CD8-positive, alpha-beta memory T cell (primary cell): ENCODE measurements at regions not wholly inside any gene's neighbourhood (a gene's known extent, or its start where the extent isn't known, plus 50 kb on each side); places are given as distances from the start of the nearest gene placed in this dataset.

Source experiments
- CTCF ChIA-PET: fragments of 350-600 bp; sonication (Branson Sonifier 250); formaldehyde crosslinking; loops from one replicate; lab custom pipeline; 2021; ENCODE audit warnings: antibody characterized with exemption; lab: Charles Lee
- POLR2A ChIA-PET: fragments of 350-600 bp; sonication (Branson Sonifier 250); formaldehyde crosslinking; loops from one replicate; lab custom pipeline; 2021; ENCODE audit warnings: antibody characterized with exemption; lab: Charles Lee
- DNase-seq, 5 donors: peaks; one replicate each; pipeline versions ENCODE4 v3.0.0 to v3.0.0-alpha.2; 2020 to 2022; ENCODE audit warnings: mixed read lengths in 1 of 5
- H3K27ac ChIP-seq: one replicate; pipeline ENCODE4 v1.7.0; 2013; ENCODE audit warnings: low read depth, mild to moderate bottlenecking, low read length, moderate library complexity
- H3K27me3 ChIP-seq: 2 replicates; pipeline ENCODE4 v1.7.0; 2013; ENCODE audit warnings: low read length, mild to moderate bottlenecking; ENCODE audit not compliant: insufficient read depth, poor library complexity, severe bottlenecking
- H3K36me3 ChIP-seq: 2 replicates; pipeline ENCODE4 v1.7.0; 2013; ENCODE audit warnings: mild to moderate bottlenecking, low read length, moderate library complexity; ENCODE audit not compliant: insufficient read depth
- H3K4me1 ChIP-seq: 2 replicates; pipeline ENCODE4 v1.7.0; 2013; ENCODE audit warnings: mild to moderate bottlenecking, low read length, moderate library complexity; ENCODE audit not compliant: insufficient read depth
- H3K4me3 ChIP-seq: 2 replicates; pipeline ENCODE4 v1.7.0; 2013; ENCODE audit warnings: mild to moderate bottlenecking, low read length
- H3K9me3 ChIP-seq: 2 replicates; pipeline ENCODE4 v1.7.0; 2013; ENCODE audit warnings: mild to moderate bottlenecking, low read length
- H3K27ac Mint-ChIP-seq, 8 donors: one replicate each; pipeline ENCODE4 v1.8.0; 2020 to 2021; ENCODE audit warnings: mixed read lengths in 8 of 8, mild to moderate bottlenecking in 6 of 8, inconsistent platforms in 3 of 8, moderate library complexity in 3 of 8
- H3K27me3 Mint-ChIP-seq, 2 donors: one replicate each; pipeline ENCODE4 v1.8.0; 2020 to 2021; ENCODE audit warnings: mixed read lengths in 2 of 2, mild to moderate bottlenecking in 1 of 2, moderate library complexity in 1 of 2
- H3K36me3 Mint-ChIP-seq, 3 donors: one replicate each; pipeline ENCODE4 v1.8.0; 2020 to 2021; ENCODE audit warnings: mixed read lengths in 3 of 3, inconsistent platforms in 1 of 3, mild to moderate bottlenecking in 1 of 3
- H3K4me1 Mint-ChIP-seq, 3 donors: one replicate each; pipeline ENCODE4 v1.8.0; 2020 to 2021; ENCODE audit warnings: mixed read lengths in 3 of 3, inconsistent platforms in 1 of 3, mild to moderate bottlenecking in 1 of 3
- H3K4me3 Mint-ChIP-seq, 7 donors: one replicate each; pipeline ENCODE4 v1.8.0; 2020 to 2021; ENCODE audit warnings: mixed read lengths in 7 of 7, mild to moderate bottlenecking in 6 of 7, moderate library complexity in 4 of 7, inconsistent platforms in 2 of 7
- H3K9me3 Mint-ChIP-seq, 5 donors: one replicate each; pipeline ENCODE4 v1.8.0; 2020 to 2022; ENCODE audit warnings: mixed read lengths in 5 of 5, mild to moderate bottlenecking in 3 of 5, moderate library complexity in 2 of 5, inconsistent platforms in 1 of 5

DNA sequence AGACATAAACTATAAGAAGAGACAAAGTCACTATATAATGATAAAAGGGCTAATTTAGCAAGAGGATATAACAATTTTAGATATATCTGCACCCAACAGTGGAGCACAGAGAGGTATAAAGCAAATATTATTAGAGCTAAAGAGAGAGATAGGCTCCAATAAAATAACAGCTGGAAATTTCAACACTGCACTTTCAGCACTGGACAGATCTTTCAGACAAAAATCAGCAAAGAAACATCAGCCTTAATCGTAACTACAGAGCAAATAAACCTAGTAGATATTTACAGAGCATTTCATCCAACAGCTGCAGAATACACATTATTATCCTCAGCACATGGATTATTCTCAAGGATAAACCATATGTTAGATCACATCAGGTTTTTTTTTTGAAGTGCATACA is 642.9 kb downstream of the AMY1C start:
- ChIA-PET CTCF (no interaction called here), POLR2A (no interaction called here)
- peaks cover 3 to 37% (median 10%) of the 10 kb centered on the region in 5 donors for H3K9me3 Mint-ChIP-seq
- H3K36me3 Mint-ChIP-seq = no peaks in the 10 kb centered on the region
- no peaks in the 10 kb centered on the region for H3K9me3 ChIP-seq
- H3K4me3 Mint-ChIP-seq = no peak overlapping the region
- H3K27me3 ChIP-seq = no peaks in the 10 kb centered on the region
- no peaks in the 10 kb centered on the region for H3K36me3 ChIP-seq
- H3K27me3 Mint-ChIP-seq = no peaks in the 10 kb centered on the region
- no peak overlapping the region for H3K27ac ChIP-seq
- no peaks in the 10 kb centered on the region for H3K4me1 Mint-ChIP-seq
- no peaks in the 10 kb centered on the region for H3K4me1 ChIP-seq
- no peak overlapping the region for H3K4me3 ChIP-seq
- no peak overlapping the region for H3K27ac Mint-ChIP-seq
- no peak for DNase-seq

GRCh38 chr1:104402178-104402577 is 652.5 kb downstream of the AMY1C start:
- H3K9me3 Mint-ChIP-seq = peaks cover 4 to 37% (median 16%) of the 10 kb centered on the region in 5 donors
- POLR2A ChIA-PET = no interaction called here
- H3K27ac ChIP-seq = no peak overlapping the region
- H3K4me3 ChIP-seq = no peak overlapping the region
- H3K4me1 Mint-ChIP-seq = no peaks in the 10 kb centered on the region
- H3K4me3 Mint-ChIP-seq = no peak overlapping the region
- DNase-seq = no peak
- no peaks in the 10 kb centered on the region for H3K27me3 ChIP-seq
- H3K27me3 Mint-ChIP-seq = no peaks in the 10 kb centered on the region
- H3K36me3 Mint-ChIP-seq = no peaks in the 10 kb centered on the region
- H3K36me3 ChIP-seq = no peaks in the 10 kb centered on the region
- H3K9me3 ChIP-seq = no peaks in the 10 kb centered on the region
- no peak overlapping the region for H3K27ac Mint-ChIP-seq
- H3K4me1 ChIP-seq = no peaks in the 10 kb centered on the region
- CTCF ChIA-PET = no interaction called here

DNA sequence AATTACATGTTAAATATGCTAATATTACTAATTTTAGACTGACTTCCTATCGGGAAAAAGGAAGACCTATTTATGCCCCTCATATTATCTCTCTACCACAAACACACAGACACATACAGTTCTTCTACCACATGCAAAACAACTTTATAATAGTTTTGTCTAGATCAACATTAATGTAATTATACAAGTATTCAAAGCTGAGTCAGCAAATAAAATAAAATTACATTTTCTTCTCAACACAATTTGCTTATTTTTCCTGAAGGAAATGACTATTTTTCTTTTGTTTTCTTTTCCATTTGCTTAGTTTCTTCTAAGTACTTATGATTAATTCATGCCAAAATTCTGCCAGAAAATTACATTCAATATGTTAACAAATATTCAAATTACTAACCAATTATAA is 654.2 kb downstream of the AMY1C start:
- H3K27me3 ChIP-seq = no peaks in the 10 kb centered on the region
- DNase-seq = no peak
- no peaks in the 10 kb centered on the region for H3K36me3 ChIP-seq
- CTCF ChIA-PET = no interaction called here
- no peaks in the 10 kb centered on the region for H3K27me3 Mint-ChIP-seq
- no peak overlapping the region for H3K27ac ChIP-seq
- no peak overlapping the region for H3K27ac Mint-ChIP-seq
- H3K4me1 Mint-ChIP-seq = no peaks in the 10 kb centered on the region
- POLR2A ChIA-PET = no interaction called here
- H3K4me3 ChIP-seq = no peak overlapping the region
- H3K9me3 Mint-ChIP-seq = peaks cover 8 to 29% (median 21%) of the 10 kb centered on the region in 5 donors
- H3K9me3 ChIP-seq = no peaks in the 10 kb centered on the region
- no peak overlapping the region for H3K4me3 Mint-ChIP-seq
- no peaks in the 10 kb centered on the region for H3K4me1 ChIP-seq
- H3K36me3 Mint-ChIP-seq = no peaks in the 10 kb centered on the region

GRCh38 chr1:104406728-104407127 is 657.0 kb downstream of the AMY1C start:
- Mint-ChIP-seq H3K4me1 (no peaks in the 10 kb centered on the region), H3K4me3 (no peak overlapping the region), H3K36me3 (no peaks in the 10 kb centered on the region), H3K27ac (no peak overlapping the region), H3K9me3 (peaks cover 9 to 34% (median 17%) of the 10 kb centered on the region in 5 donors), H3K27me3 (no peaks in the 10 kb centered on the region)
- ChIA-PET CTCF (no interaction called here), POLR2A (no interaction called here)
- Histone ChIP-seq H3K9me3 (no peaks in the 10 kb centered on the region), H3K4me3 (no peak overlapping the region), H3K4me1 (no peaks in the 10 kb centered on the region), H3K27ac (no peak overlapping the region), H3K27me3 (no peaks in the 10 kb centered on the region), H3K36me3 (no peaks in the 10 kb centered on the region)
- DNase-seq = no peak

DNA sequence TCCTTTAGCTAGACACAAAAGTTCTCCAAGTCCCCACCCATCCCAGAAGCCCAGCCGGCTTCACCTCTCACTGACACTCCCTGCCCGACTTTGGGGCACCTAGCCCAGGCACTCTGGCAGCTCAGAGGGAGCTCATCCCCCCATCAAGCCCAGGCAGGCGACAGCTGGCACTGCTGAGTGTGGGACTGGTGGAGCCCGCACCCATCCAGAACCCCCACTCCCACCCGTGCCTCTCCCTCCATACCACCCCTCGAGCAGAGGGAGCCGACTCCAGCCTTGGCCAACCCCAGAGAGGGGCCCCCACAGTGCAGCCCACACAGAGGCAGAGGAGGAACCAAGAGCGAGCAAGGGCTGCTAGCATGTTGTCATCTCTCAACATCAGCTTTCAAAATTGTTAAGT is 658.6 kb downstream of the AMY1C start:
- ChIA-PET CTCF (no interaction called here), POLR2A (no interaction called here)
- no peak overlapping the region for H3K27ac ChIP-seq
- DNase-seq = peak in 1 of 5 donors; percentile 42
- H3K27me3 ChIP-seq = no peaks in the 10 kb centered on the region
- Mint-ChIP-seq H3K27ac (no peak overlapping the region), H3K27me3 (no peaks in the 10 kb centered on the region), H3K4me1 (no peaks in the 10 kb centered on the region), H3K4me3 (no peak overlapping the region), H3K36me3 (no peaks in the 10 kb centered on the region), H3K9me3 (peaks cover 10 to 31% (median 21%) of the 10 kb centered on the region in 5 donors)
- no peaks in the 10 kb centered on the region for H3K36me3 ChIP-seq
- H3K4me3 ChIP-seq = no peak overlapping the region
- H3K9me3 ChIP-seq = no peaks in the 10 kb centered on the region
- no peaks in the 10 kb centered on the region for H3K4me1 ChIP-seq

DNA sequence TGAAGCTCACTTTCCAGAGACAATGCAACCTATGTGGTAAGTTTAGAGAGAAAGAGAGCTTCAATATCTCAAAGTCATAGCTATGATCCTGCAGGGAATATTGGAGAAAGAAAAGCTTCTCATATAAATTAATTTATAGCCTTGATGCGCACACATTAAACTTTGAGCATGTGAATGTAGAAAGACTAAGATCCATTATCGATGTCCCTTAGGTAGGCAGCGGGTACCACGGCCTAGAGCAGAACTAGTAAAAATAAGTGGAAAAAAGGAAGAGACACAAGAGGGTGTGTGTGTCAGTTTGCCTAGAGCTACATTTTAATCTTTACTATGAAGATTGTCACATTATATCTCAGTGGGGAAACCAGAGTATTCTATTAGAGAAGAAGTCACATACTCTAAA is 685.6 kb downstream of the AMY1C start:
- Histone ChIP-seq H3K27ac (no peak overlapping the region), H3K9me3 (no peaks in the 10 kb centered on the region), H3K27me3 (no peaks in the 10 kb centered on the region), H3K4me1 (no peaks in the 10 kb centered on the region), H3K4me3 (no peak overlapping the region), H3K36me3 (no peaks in the 10 kb centered on the region)
- no peak overlapping the region for H3K4me3 Mint-ChIP-seq
- CTCF ChIA-PET = no interaction called here
- peaks cover 6 to 31% (median 8%) of the 10 kb centered on the region in 5 donors for H3K9me3 Mint-ChIP-seq
- POLR2A ChIA-PET = no interaction called here
- no peak overlapping the region for H3K27ac Mint-ChIP-seq
- no peaks in the 10 kb centered on the region for H3K4me1 Mint-ChIP-seq
- DNase-seq = no peak
- H3K27me3 Mint-ChIP-seq = no peaks in the 10 kb centered on the region
- no peaks in the 10 kb centered on the region for H3K36me3 Mint-ChIP-seq

DNA sequence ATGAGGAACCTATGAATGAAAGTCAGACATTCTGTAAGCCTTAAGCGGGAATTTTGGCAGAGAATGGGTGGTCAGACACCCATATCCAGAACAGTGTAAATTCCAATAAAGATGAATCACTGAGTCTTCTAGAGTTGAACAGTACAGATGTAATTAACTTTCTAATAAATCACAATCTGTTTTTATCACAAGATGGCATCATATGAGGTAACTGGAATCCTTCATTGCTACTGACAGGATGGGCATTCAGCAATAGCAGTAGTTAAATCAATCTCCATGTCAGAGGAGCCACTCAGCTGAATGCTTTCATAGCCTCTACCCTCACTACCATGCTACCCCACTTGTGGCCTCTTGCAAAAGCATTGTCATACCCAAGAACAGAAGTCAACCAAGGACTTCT is 690.3 kb downstream of the AMY1C start:
- ChIA-PET POLR2A (no interaction called here), CTCF (no interaction called here)
- Histone ChIP-seq H3K27ac (no peak overlapping the region), H3K9me3 (no peaks in the 10 kb centered on the region), H3K4me3 (no peak overlapping the region), H3K4me1 (no peaks in the 10 kb centered on the region), H3K36me3 (no peaks in the 10 kb centered on the region), H3K27me3 (no peaks in the 10 kb centered on the region)
- no peak for DNase-seq
- H3K27ac Mint-ChIP-seq = no peak overlapping the region
- H3K4me3 Mint-ChIP-seq = no peak overlapping the region
- H3K9me3 Mint-ChIP-seq = peaks cover 9 to 39% (median 12%) of the 10 kb centered on the region in 5 donors
- no peaks in the 10 kb centered on the region for H3K4me1 Mint-ChIP-seq
- H3K36me3 Mint-ChIP-seq = no peaks in the 10 kb centered on the region
- H3K27me3 Mint-ChIP-seq = no peaks in the 10 kb centered on the region

GRCh38 chr1:104456724-104457123 is 707.0 kb downstream of the AMY1C start:
- Histone ChIP-seq H3K9me3 (no peaks in the 10 kb centered on the region), H3K27ac (no peak overlapping the region), H3K4me1 (no peaks in the 10 kb centered on the region), H3K27me3 (no peaks in the 10 kb centered on the region), H3K36me3 (no peaks in the 10 kb centered on the region), H3K4me3 (no peak overlapping the region)
- H3K27me3 Mint-ChIP-seq = no peaks in the 10 kb centered on the region
- POLR2A ChIA-PET = no interaction called here
- CTCF ChIA-PET = no interaction called here
- H3K9me3 Mint-ChIP-seq = peaks cover 15 to 39% (median 31%) of the 10 kb centered on the region in 5 donors
- no peak overlapping the region for H3K27ac Mint-ChIP-seq
- no peak overlapping the region for H3K4me3 Mint-ChIP-seq
- no peaks in the 10 kb centered on the region for H3K4me1 Mint-ChIP-seq
- no peak for DNase-seq
- no peaks in the 10 kb centered on the region for H3K36me3 Mint-ChIP-seq

- Mint-ChIP-seq H3K4me1 (no peaks in the 10 kb centered on the region), H3K27ac (no peak overlapping the region), H3K36me3 (no peaks in the 10 kb centered on the region), H3K4me3 (no peak overlapping the region), H3K9me3 (peaks cover 14 to 38% (median 25%) of the 10 kb centered on the region in 5 donors), H3K27me3 (no peaks in the 10 kb centered on the region)
- no peak for DNase-seq
- Histone ChIP-seq H3K27ac (no peak overlapping the region), H3K36me3 (no peaks in the 10 kb centered on the region), H3K4me1 (no peaks in the 10 kb centered on the region), H3K9me3 (no peaks in the 10 kb centered on the region), H3K4me3 (no peak overlapping the region), H3K27me3 (no peaks in the 10 kb centered on the region)
- CTCF ChIA-PET = no interaction called here
- POLR2A ChIA-PET = no interaction called here
Measured at GRCh38 chr1:104459886-104460285, 710.2 kb downstream of the AMY1C start.
